ENCODE measurements at regions not wholly inside any gene's neighbourhood (a gene's known extent, or its start where the extent isn't known, plus 50 kb on each side); places are given as distances from the start of the nearest gene placed in this dataset.

DNA sequence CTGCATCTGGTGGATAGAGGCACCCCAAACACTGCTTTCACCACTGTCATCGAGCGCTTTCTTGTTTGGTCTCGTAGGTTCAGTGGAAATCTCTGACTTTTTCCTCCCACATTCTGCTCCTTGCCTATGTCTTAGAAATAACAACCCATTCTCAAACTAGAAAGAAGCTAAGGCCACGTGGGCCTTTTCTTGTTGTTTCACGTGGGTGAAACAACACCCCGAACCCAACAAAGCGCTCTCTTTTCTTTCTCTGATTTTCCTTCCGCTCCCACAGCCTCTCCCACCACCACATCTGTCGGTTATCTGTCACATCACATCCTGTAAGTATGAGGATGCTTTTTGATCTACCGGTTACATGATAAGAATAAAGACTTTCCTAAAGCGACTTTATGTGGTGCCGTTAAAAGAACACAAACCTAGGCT, 77.1 kb downstream of the LINC01488 start:
- no peaks in the 10 kb centered on the region for H3F3A ChIP-seq (ENCODE audit: insufficient read depth)
- TF ChIP-seq EZH2 (IDR thresholded peaks at IDR 0.05; ENCODE audit: insufficient read depth, poor library complexity, severe bottlenecking) (no peak), EZH2phosphoT487 (IDR thresholded peaks at IDR 0.05; ENCODE audit: insufficient read depth, low read depth) (no peak)
- H3K4me3 ChIP-seq = no peak overlapping the region
- WGBS, 2 experiments (ENCODE audit: low coverage in 1 of 2, low lambda C conversion rate in 2 of 2, missing lambda C conversion rate in 2 of 2) = 59 to 64% methylated on average over 12 of the region's 12 CpGs
- no peaks in the 10 kb centered on the region for H3K36me3 ChIP-seq (ENCODE audit: low read depth)
- H3K9me2 ChIP-seq (ENCODE audit: insufficient read depth) = no peaks in the 10 kb centered on the region
- no peak for DNase-seq
- no peaks in the 10 kb centered on the region for H3K27me3 ChIP-seq (replicated peaks; ENCODE audit: insufficient read depth)
- H3K9me3 ChIP-seq (ENCODE audit: low read depth) = no peaks in the 10 kb centered on the region
- no peaks in the 10 kb centered on the region for H4K20me1 ChIP-seq (ENCODE audit: insufficient read depth)
- H3K79me2 ChIP-seq (ENCODE audit: insufficient read depth) = no peaks in the 10 kb centered on the region
- no peak overlapping the region for H3K4me2 ChIP-seq (ENCODE audit: unreplicated experiment)
- H3K4me1 ChIP-seq (ENCODE audit: insufficient read depth) = peaks cover 10% of the 10 kb centered on the region
- no peak overlapping the region for H2AFZ ChIP-seq
- no peak overlapping the region for H3K27ac ChIP-seq
- in situ Hi-C loops (cut with MboI) = no loop called here
- no peak overlapping the region for H3K9ac ChIP-seq

DNA sequence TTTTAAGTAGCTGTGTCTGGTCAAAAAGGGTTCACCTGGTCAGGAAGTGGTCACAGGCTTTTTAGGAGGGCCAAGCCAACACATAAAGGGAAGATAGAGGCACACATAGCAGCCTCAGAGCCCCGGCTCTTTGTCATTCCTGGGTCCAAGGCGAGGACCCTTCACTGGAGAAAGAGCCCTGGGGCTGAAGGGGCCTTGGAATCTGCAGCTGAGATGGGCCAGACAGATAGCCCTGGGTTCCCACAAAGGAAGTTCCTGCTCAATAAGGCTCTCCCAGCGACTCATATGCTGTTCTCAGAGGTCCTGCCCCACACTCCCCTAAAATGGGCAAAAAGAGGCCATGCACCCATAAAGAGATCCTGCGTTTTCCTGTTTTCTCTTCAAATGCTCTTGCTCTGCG, 77.7 kb downstream of the LINC01488 start:
- in situ Hi-C loops (cut with MboI) = no loop called here
- H3K4me3 ChIP-seq = no peak overlapping the region
- no peak overlapping the region for H3K27ac ChIP-seq
- H3K9me2 ChIP-seq (ENCODE audit: insufficient read depth) = no peaks in the 10 kb centered on the region
- TF ChIP-seq EZH2phosphoT487 (IDR thresholded peaks at IDR 0.05; ENCODE audit: insufficient read depth, low read depth) = no peak
- no peak for TF ChIP-seq EZH2 (IDR thresholded peaks at IDR 0.05; ENCODE audit: insufficient read depth, poor library complexity, severe bottlenecking)
- no peaks in the 10 kb centered on the region for H3K36me3 ChIP-seq (ENCODE audit: low read depth)
- no peak overlapping the region for H3K4me2 ChIP-seq (ENCODE audit: unreplicated experiment)
- no peaks in the 10 kb centered on the region for H4K20me1 ChIP-seq (ENCODE audit: insufficient read depth)
- H3F3A ChIP-seq (ENCODE audit: insufficient read depth) = no peaks in the 10 kb centered on the region
- no peak overlapping the region for H3K9ac ChIP-seq
- peak; percentile 10 for DNase-seq
- no peaks in the 10 kb centered on the region for H3K9me3 ChIP-seq (ENCODE audit: low read depth)
- WGBS, 2 experiments (ENCODE audit: low coverage in 1 of 2, low lambda C conversion rate in 2 of 2, missing lambda C conversion rate in 2 of 2) = 94 to 98% methylated on average over 5 of the region's 5 CpGs
- no peaks in the 10 kb centered on the region for H3K27me3 ChIP-seq (replicated peaks; ENCODE audit: insufficient read depth)
- no peaks in the 10 kb centered on the region for H3K79me2 ChIP-seq (ENCODE audit: insufficient read depth)
- H3K4me1 ChIP-seq (ENCODE audit: insufficient read depth) = peaks cover 14% of the 10 kb centered on the region
- H2AFZ ChIP-seq = no peak overlapping the region

GRCh38 chr11:69560141-69560790, 78.8 kb downstream of the LINC01488 start:
- DNase-seq = peak; percentile 52
- Histone ChIP-seq H3K9me2 (ENCODE audit: insufficient read depth) (no peaks in the 10 kb centered on the region), H3K4me3 (no peak overlapping the region), H3K27ac (no peak overlapping the region), H3K9ac (no peak overlapping the region), H3K79me2 (ENCODE audit: insufficient read depth) (no peaks in the 10 kb centered on the region), H3K36me3 (ENCODE audit: low read depth) (no peaks in the 10 kb centered on the region), H3K4me1 (ENCODE audit: insufficient read depth) (peaks cover 18% of the 10 kb centered on the region), H3K4me2 (ENCODE audit: unreplicated experiment) (no peak overlapping the region), H3K27me3 (replicated peaks; ENCODE audit: insufficient read depth) (no peaks in the 10 kb centered on the region), H2AFZ (no peak overlapping the region), H3K9me3 (ENCODE audit: low read depth) (no peaks in the 10 kb centered on the region), H3F3A (ENCODE audit: insufficient read depth) (no peaks in the 10 kb centered on the region), H4K20me1 (ENCODE audit: insufficient read depth) (no peaks in the 10 kb centered on the region)
- WGBS, 2 experiments (ENCODE audit: low coverage in 1 of 2, low lambda C conversion rate in 2 of 2, missing lambda C conversion rate in 2 of 2) = 92 to 93% methylated on average over 4 of the region's 4 CpGs
- in situ Hi-C loops (cut with MboI) = no loop called here
- no peak for TF ChIP-seq EZH2phosphoT487 (IDR thresholded peaks at IDR 0.05; ENCODE audit: insufficient read depth, low read depth)
- TF ChIP-seq EZH2 (IDR thresholded peaks at IDR 0.05; ENCODE audit: insufficient read depth, poor library complexity, severe bottlenecking) = no peak

GRCh38 chr11:69562302-69562701, 78.7 kb upstream of the CCND1 start:
- WGBS, 2 experiments (ENCODE audit: low coverage in 1 of 2, low lambda C conversion rate in 2 of 2, missing lambda C conversion rate in 2 of 2) = 75 to 76% methylated on average over 4 of the region's 4 CpGs
- Histone ChIP-seq H3K36me3 (ENCODE audit: low read depth) (no peaks in the 10 kb centered on the region), H2AFZ (no peak overlapping the region), H3K4me3 (no peak overlapping the region), H3K4me1 (ENCODE audit: insufficient read depth) (peaks cover 20% of the 10 kb centered on the region), H3K4me2 (ENCODE audit: unreplicated experiment) (no peak overlapping the region), H3K9me2 (ENCODE audit: insufficient read depth) (no peaks in the 10 kb centered on the region), H3K27ac (no peak overlapping the region), H4K20me1 (ENCODE audit: insufficient read depth) (no peaks in the 10 kb centered on the region), H3F3A (ENCODE audit: insufficient read depth) (no peaks in the 10 kb centered on the region), H3K9ac (no peak overlapping the region), H3K79me2 (ENCODE audit: insufficient read depth) (no peaks in the 10 kb centered on the region), H3K27me3 (replicated peaks; ENCODE audit: insufficient read depth) (no peaks in the 10 kb centered on the region), H3K9me3 (ENCODE audit: low read depth) (no peaks in the 10 kb centered on the region)
- TF ChIP-seq EZH2phosphoT487 (IDR thresholded peaks at IDR 0.05; ENCODE audit: insufficient read depth, low read depth) = no peak
- no peak for TF ChIP-seq EZH2 (IDR thresholded peaks at IDR 0.05; ENCODE audit: insufficient read depth, poor library complexity, severe bottlenecking)
- no peak for DNase-seq
- in situ Hi-C loops (cut with MboI) = no loop called here

Data from GM23248 (cell line).